ENCODE measurements at regions not wholly inside any gene's neighbourhood (a gene's known extent, or its start where the extent isn't known, plus 50 kb on each side); places are given as distances from the start of the nearest gene placed in this dataset.

DNA sequence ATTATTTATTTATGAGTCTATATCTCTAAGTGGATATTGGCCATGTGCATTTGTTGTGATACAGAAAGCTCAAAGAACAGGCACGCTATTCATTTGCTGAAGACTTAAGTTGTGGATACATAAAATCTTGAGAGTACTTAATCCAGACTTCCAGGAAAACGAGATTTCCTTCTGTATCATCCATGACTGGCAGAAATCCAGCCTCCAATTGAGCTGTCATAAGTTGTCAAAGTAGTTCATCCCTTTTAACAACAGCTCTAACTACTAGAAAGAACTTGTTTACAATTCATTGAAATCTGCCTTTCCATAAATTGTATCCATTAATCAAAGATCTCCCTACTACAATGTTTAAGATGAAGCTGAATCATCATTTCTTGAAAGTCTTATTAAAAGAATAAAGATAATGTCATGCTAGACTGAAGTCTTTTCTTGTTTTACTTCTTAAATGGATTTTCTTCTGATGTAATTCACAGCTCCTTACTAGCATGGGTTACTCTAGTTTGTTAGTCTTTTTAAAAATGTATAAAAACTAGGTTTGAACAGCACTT is 447.3 kb upstream of the CITED2 start:
- TF ChIP-seq, protein P1, sequence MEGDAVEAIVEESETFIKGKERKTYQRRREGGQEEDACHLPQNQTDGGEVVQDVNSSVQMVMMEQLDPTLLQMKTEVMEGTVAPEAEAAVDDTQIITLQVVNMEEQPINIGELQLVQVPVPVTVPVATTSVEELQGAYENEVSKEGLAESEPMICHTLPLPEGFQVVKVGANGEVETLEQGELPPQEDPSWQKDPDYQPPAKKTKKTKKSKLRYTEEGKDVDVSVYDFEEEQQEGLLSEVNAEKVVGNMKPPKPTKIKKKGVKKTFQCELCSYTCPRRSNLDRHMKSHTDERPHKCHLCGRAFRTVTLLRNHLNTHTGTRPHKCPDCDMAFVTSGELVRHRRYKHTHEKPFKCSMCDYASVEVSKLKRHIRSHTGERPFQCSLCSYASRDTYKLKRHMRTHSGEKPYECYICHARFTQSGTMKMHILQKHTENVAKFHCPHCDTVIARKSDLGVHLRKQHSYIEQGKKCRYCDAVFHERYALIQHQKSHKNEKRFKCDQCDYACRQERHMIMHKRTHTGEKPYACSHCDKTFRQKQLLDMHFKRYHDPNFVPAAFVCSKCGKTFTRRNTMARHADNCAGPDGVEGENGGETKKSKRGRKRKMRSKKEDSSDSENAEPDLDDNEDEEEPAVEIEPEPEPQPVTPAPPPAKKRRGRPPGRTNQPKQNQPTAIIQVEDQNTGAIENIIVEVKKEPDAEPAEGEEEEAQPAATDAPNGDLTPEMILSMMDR (IDR thresholded peaks at IDR 0.05 in 4 of 5, conservative IDR thresholded peaks at IDR 0.05 in 1 of 5) = no peak
- no peak for TF ChIP-seq POLR2A (IDR thresholded peaks at IDR 0.05)
